OCI-LY1 (cell line): ENCODE measurements at regions not wholly inside any gene's neighbourhood (a gene's known extent, or its start where the extent isn't known, plus 50 kb on each side); places are given as distances from the start of the nearest gene placed in this dataset.

Experiments
- H2AFZ ChIP-seq: fragments of 200-600 bp; sonication (generic), shearing (Covaris generic); 2 replicates; pipeline ENCODE4 v1.6.0; 2014; ENCODE audit warnings: antibody characterized with exemption, mild to moderate bottlenecking, low read length
- H3F3A ChIP-seq: fragments of 200-600 bp; sonication (generic), shearing (Covaris generic); 2 replicates; pipeline ENCODE4 v1.6.0; 2014; ENCODE audit warnings: mild to moderate bottlenecking, antibody characterized with exemption, low read length, moderate library complexity; ENCODE audit not compliant: insufficient read depth
- H3K27ac ChIP-seq: fragments of 200-600 bp; sonication (generic); 2 replicates; pipeline ENCODE4 v1.5.1; 2014; ENCODE audit warnings: low read length, mixed run types, mild to moderate bottlenecking, low read depth; ENCODE audit not compliant: poor library complexity, severe bottlenecking
- H3K27me3 ChIP-seq: fragments of 200-600 bp; sonication (generic); 2 replicates; pipeline ENCODE4 v1.6.0; 2014; ENCODE audit warnings: antibody characterized with exemption, mild to moderate bottlenecking, low read length, moderate library complexity; ENCODE audit not compliant: insufficient read depth
- H3K36me3 ChIP-seq: fragments of 200-600 bp; sonication (generic); 2 replicates; pipeline ENCODE4 v1.6.1; 2014; ENCODE audit warnings: mild to moderate bottlenecking, antibody characterized with exemption, low read length, moderate library complexity, mixed read lengths; ENCODE audit not compliant: insufficient read depth
- H3K4me1 ChIP-seq: fragments of 200-600 bp; sonication (generic); 2 replicates; pipeline ENCODE4 v1.5.1; 2014; ENCODE audit warnings: mild to moderate bottlenecking, low read length, moderate library complexity; ENCODE audit not compliant: insufficient read depth, severe bottlenecking
- H3K4me2 ChIP-seq: fragments of 200-600 bp; sonication (generic), shearing (Covaris generic); 2 replicates; pipeline ENCODE4 v1.6.1; 2014; ENCODE audit warnings: low read length
- H3K4me3 ChIP-seq: fragments of 200-600 bp; sonication (generic); 2 replicates; pipeline ENCODE4 v1.5.1; 2014; ENCODE audit warnings: low read length, low read depth, mild to moderate bottlenecking, mixed read lengths; ENCODE audit not compliant: poor library complexity, severe bottlenecking
- H3K79me2 ChIP-seq: fragments of 200-600 bp; shearing (Covaris generic); 2 replicates; pipeline ENCODE4 v1.6.1; 2016; ENCODE audit warnings: mixed run types, low read length, mixed read lengths; ENCODE audit not compliant: insufficient read depth
- H3K9ac ChIP-seq: fragments of 200-600 bp; sonication (generic), shearing (Covaris generic); 2 replicates; pipeline ENCODE4 v1.6.1; 2014; ENCODE audit warnings: mild to moderate bottlenecking, low read length, mixed read lengths
- H3K9me2 ChIP-seq: fragments of 200-600 bp; sonication (generic), shearing (Covaris generic); 2 replicates; pipeline ENCODE4 v1.6.1; 2014; ENCODE audit warnings: low read depth, mild to moderate bottlenecking, low read length, mixed read lengths
- H3K9me3 ChIP-seq: fragments of 200-600 bp; shearing (Covaris generic); 2 replicates; pipeline ENCODE4 v1.6.1; 2014; ENCODE audit warnings: low read length, mixed read lengths
- H4K20me1 ChIP-seq: fragments of 200-600 bp; sonication (generic), shearing (Covaris generic); 2 replicates; pipeline ENCODE4 v1.6.0; 2016; ENCODE audit warnings: mild to moderate bottlenecking, low read length; ENCODE audit not compliant: insufficient read depth
- EZH2 ChIP-seq: fragments of 200-600 bp; sonication (generic), shearing (Covaris generic); IDR thresholded peaks from 2 replicates; pipeline ENCODE4 v1.8.0; 2017; ENCODE audit warnings: borderline replicate concordance, mixed run types, mild to moderate bottlenecking, antibody characterized with exemption, low read length, moderate library complexity, mixed read lengths
- TF ChIP-seq, protein P1 (sequence below): fragments of 200-600 bp; sonication (generic), shearing (Covaris generic); IDR thresholded peaks from 2 replicates; pipeline ENCODE4 v1.5.1; 2017; ENCODE audit warnings: mild to moderate bottlenecking, antibody characterized with exemption, low read length, moderate library complexity, mixed read lengths

DNA sequence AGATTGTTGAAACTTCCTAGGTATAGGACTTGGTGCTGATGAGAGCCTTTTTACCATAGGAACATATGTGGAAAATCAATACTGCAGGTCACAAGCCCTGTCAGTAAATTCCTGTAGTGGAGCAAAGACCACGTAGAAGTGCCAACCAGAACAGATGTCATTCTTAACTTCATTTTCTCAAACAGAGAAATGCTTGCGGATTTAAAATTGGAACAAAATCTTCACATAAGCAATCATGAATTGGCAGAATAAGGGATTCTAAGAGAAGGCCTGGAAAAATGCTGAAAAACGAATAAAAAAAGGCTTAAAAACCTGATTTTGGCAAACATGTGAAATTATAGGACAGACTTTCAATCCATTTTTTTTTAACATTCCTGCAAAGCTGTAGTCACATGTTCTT lies 80.8 kb upstream of the SMIM30 start:
- H3K27me3 ChIP-seq = no peaks in the 10 kb centered on the region
- H3K27ac ChIP-seq = no peak overlapping the region

DNA sequence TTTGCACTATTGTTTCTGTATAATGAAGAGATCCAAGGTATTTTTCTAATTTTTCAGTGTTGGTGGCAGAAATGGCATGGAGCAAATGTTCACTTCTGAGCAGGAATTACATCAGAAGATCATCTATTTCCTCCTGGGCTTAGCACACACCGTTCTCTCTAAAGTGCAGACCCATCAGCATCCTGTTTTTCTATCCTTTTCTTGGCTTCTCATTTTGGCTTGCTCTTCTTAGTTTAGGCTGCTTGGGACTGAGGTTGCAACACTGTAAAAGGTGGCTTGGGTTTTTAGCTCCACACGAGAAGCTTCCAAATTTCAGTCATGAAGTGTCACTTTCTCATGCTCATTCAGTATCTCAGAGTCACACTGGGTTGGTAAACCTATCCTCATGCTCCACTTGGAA lies 79.9 kb upstream of the SMIM30 start:
- H3K9me3 ChIP-seq = no peaks in the 10 kb centered on the region
- no peaks in the 10 kb centered on the region for H3K4me1 ChIP-seq
- no peaks in the 10 kb centered on the region for H3K9me2 ChIP-seq
- no peaks in the 10 kb centered on the region for H4K20me1 ChIP-seq
- TF ChIP-seq EZH2 = no peak
- TF ChIP-seq, protein P1, sequence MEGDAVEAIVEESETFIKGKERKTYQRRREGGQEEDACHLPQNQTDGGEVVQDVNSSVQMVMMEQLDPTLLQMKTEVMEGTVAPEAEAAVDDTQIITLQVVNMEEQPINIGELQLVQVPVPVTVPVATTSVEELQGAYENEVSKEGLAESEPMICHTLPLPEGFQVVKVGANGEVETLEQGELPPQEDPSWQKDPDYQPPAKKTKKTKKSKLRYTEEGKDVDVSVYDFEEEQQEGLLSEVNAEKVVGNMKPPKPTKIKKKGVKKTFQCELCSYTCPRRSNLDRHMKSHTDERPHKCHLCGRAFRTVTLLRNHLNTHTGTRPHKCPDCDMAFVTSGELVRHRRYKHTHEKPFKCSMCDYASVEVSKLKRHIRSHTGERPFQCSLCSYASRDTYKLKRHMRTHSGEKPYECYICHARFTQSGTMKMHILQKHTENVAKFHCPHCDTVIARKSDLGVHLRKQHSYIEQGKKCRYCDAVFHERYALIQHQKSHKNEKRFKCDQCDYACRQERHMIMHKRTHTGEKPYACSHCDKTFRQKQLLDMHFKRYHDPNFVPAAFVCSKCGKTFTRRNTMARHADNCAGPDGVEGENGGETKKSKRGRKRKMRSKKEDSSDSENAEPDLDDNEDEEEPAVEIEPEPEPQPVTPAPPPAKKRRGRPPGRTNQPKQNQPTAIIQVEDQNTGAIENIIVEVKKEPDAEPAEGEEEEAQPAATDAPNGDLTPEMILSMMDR = no peak
- H3K36me3 ChIP-seq = no peaks in the 10 kb centered on the region
- no peaks in the 10 kb centered on the region for H3F3A ChIP-seq
- no peak overlapping the region for H3K9ac ChIP-seq
- no peak overlapping the region for H3K4me3 ChIP-seq
- no peaks in the 10 kb centered on the region for H3K79me2 ChIP-seq
- H2AFZ ChIP-seq = no peak overlapping the region
- no peaks in the 10 kb centered on the region for H3K27me3 ChIP-seq
- no peak overlapping the region for H3K4me2 ChIP-seq
- H3K27ac ChIP-seq = no peak overlapping the region

More for the DNA sequence above, 80.8 kb upstream of the SMIM30 start:
- Histone ChIP-seq H4K20me1 (no peaks in the 10 kb centered on the region), H3F3A (no peaks in the 10 kb centered on the region), H3K9me2 (no peaks in the 10 kb centered on the region), H3K4me3 (no peak overlapping the region), H3K36me3 (no peaks in the 10 kb centered on the region), H3K79me2 (no peaks in the 10 kb centered on the region), H3K9me3 (no peaks in the 10 kb centered on the region), H3K4me1 (no peaks in the 10 kb centered on the region), H3K9ac (no peak overlapping the region), H3K4me2 (no peak overlapping the region), H2AFZ (no peak overlapping the region)
- TF ChIP-seq, protein P1 = no peak
- TF ChIP-seq EZH2 = no peak

DNA sequence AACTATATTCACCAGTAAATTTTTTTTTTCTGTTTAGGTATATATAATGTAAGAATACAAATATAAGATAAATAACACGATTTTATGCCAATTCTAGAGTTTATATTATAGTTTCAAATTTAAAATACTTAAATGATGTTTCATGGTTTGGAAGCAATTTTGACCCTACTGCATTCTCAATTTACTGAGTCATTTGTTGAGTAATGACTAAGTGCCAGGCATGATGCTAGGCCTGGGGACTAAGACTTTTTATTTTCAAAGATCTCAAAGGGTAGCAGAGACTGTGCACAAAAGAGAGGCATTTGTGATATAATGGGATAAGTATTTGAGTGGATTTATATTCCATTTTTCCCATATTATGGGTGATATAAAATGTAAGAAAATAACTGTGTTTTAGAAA lies 78.9 kb upstream of the SMIM30 start:
- H3K4me2 ChIP-seq = no peak overlapping the region
- H2AFZ ChIP-seq = no peak overlapping the region
- no peaks in the 10 kb centered on the region for H3F3A ChIP-seq
- H3K9ac ChIP-seq = no peak overlapping the region
- no peaks in the 10 kb centered on the region for H3K27me3 ChIP-seq
- TF ChIP-seq EZH2 = no peak
- TF ChIP-seq, protein P1 = no peak
- no peaks in the 10 kb centered on the region for H3K79me2 ChIP-seq
- no peaks in the 10 kb centered on the region for H3K9me3 ChIP-seq
- H3K9me2 ChIP-seq = no peaks in the 10 kb centered on the region
- no peaks in the 10 kb centered on the region for H3K36me3 ChIP-seq
- H3K4me1 ChIP-seq = no peaks in the 10 kb centered on the region
- no peaks in the 10 kb centered on the region for H4K20me1 ChIP-seq
- H3K4me3 ChIP-seq = no peak overlapping the region
- no peak overlapping the region for H3K27ac ChIP-seq
